Activated naive CD8-positive, alpha-beta T cell treated with anti-CD3 and anti-CD28 coated beads, Interleukin-2, amount 50 U/mL, for 24 hours (primary cell): ENCODE measurements at regions not wholly inside any gene's neighbourhood (a gene's known extent, or its start where the extent isn't known, plus 50 kb on each side); places are given as distances from the start of the nearest gene placed in this dataset.

ENCODE experiments used
- ATAC-seq: fragments of 150-1000 bp; cut with Tn5 transposase; one replicate; pipeline ENCODE4 v1.10.0; 2021
- DNase-seq: peaks from one replicate; pipeline ENCODE4 v3.0.0; 2021
- H3K27ac Mint-ChIP-seq: one replicate; pipeline ENCODE4 v1.8.0; 2021; ENCODE audit warnings: mild to moderate bottlenecking, mixed read lengths
- H3K27me3 Mint-ChIP-seq: one replicate; pipeline ENCODE4 v1.8.0; 2021; ENCODE audit warnings: mixed read lengths
- H3K36me3 Mint-ChIP-seq: one replicate; pipeline ENCODE4 v1.8.0; 2021; ENCODE audit warnings: low read depth, mixed read lengths
- H3K4me1 Mint-ChIP-seq: one replicate; pipeline ENCODE4 v1.8.0; 2021; ENCODE audit warnings: mixed read lengths
- H3K4me3 Mint-ChIP-seq: one replicate; pipeline ENCODE4 v1.8.0; 2021; ENCODE audit warnings: mild to moderate bottlenecking, moderate library complexity, mixed read lengths
- H3K9me3 Mint-ChIP-seq: one replicate; pipeline ENCODE4 v1.8.0; 2021; ENCODE audit warnings: mixed read lengths

- no peaks in the 10 kb centered on the region for H3K36me3 Mint-ChIP-seq
- H3K4me3 Mint-ChIP-seq, result no peak overlapping the region
Observed at GRCh38 chr11:115699326-115699725, 195.1 kb upstream of the CADM1 start.

GRCh38 chr11:115698243-115698642 lies 194.0 kb upstream of the CADM1 start:
- Mint-ChIP-seq H3K27ac (no peak overlapping the region), H3K4me3 (no peak overlapping the region), H3K27me3 (peaks cover 3% of the 10 kb centered on the region), H3K9me3 (peaks cover 3% of the 10 kb centered on the region), H3K36me3 (no peaks in the 10 kb centered on the region), H3K4me1 (no peaks in the 10 kb centered on the region)
- ATAC-seq (no peak), DNase-seq (no peak)

More at GRCh38 chr11:115699326-115699725, 195.1 kb upstream of the CADM1 start:
- DNase-seq, result no peak
- H3K27me3 Mint-ChIP-seq, result peaks cover 3% of the 10 kb centered on the region
- no peaks in the 10 kb centered on the region for H3K4me1 Mint-ChIP-seq
- no peak overlapping the region for H3K27ac Mint-ChIP-seq
- H3K9me3 Mint-ChIP-seq, result peaks cover 4% of the 10 kb centered on the region
- no peak for ATAC-seq

GRCh38 chr11:115696563-115696962 lies 192.3 kb upstream of the CADM1 start:
- Mint-ChIP-seq H3K27me3 (peaks cover 2% of the 10 kb centered on the region), H3K9me3 (peaks cover 3% of the 10 kb centered on the region), H3K4me1 (no peaks in the 10 kb centered on the region), H3K4me3 (no peak overlapping the region), H3K36me3 (no peaks in the 10 kb centered on the region), H3K27ac (no peak overlapping the region)
- ATAC-seq (no peak), DNase-seq (no peak)

DNA sequence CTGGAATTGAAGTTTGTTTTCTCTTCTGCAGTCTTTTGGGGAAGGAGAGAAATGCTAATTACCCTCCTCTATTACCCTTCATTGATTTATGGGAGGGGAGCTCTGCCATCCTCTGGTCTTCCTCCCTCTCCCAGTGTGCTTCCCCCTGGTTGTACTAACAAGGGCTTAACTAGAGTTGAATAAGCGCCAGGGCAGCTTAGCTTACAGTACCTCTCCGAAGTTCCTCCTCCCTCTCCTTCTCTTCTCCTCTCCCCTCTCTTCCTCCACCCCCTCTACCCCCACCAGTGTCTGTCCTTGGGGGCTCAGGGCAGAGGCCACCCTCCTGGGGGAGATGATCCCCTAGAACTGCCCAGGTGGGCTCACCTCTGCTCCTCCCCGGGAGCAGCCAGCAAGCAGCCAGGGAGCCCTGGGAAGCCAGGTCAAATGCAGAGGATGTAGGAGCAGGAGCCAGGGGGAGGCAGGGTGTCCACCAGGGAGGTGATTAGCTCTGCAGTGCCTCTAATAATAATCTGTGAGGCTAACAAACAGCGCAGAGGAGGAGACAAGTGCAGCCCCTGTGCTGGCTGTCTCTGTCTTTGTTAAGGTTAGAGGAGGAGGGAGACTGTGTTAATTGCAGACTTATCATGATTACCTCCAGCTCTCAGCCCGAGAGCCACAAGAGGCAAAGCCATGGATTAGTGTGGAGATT lies 191.6 kb upstream of the CADM1 start:
- DNase-seq (no peak), ATAC-seq (no peak)
- no peak overlapping the region for H3K4me3 Mint-ChIP-seq
- peaks cover 2% of the 10 kb centered on the region for H3K27me3 Mint-ChIP-seq
- peaks cover 3% of the 10 kb centered on the region for H3K9me3 Mint-ChIP-seq
- no peaks in the 10 kb centered on the region for H3K4me1 Mint-ChIP-seq
- H3K27ac Mint-ChIP-seq, result no peak overlapping the region
- no peaks in the 10 kb centered on the region for H3K36me3 Mint-ChIP-seq

- Mint-ChIP-seq H3K9me3 (no peaks in the 10 kb centered on the region), H3K4me3 (no peak overlapping the region), H3K4me1 (no peaks in the 10 kb centered on the region), H3K27me3 (no peaks in the 10 kb centered on the region), H3K27ac (no peak overlapping the region), H3K36me3 (no peaks in the 10 kb centered on the region)
- ATAC-seq, result no peak
- no peak for DNase-seq
Observed at GRCh38 chr11:115693002-115693401, 188.8 kb upstream of the CADM1 start.

DNA sequence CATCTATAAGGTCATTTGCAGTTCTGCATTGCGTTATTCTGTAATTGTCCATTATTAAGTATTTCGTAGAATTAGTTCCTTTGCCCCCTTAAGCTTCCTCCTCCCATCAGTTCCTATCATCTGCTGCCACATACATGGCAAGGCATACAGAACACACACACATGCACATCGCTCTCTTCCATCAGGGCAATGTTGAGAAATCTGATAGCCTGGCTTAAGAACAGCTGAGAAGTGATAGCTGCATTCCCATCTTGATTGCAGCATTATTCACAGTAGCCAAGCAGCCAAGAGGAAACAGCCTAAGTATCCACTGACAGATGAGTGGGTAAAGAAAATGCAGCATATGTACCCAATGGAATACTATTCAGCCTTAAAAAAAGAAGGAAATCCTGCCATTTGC lies 186.8 kb upstream of the CADM1 start:
- Mint-ChIP-seq H3K27ac (no peak overlapping the region), H3K36me3 (no peaks in the 10 kb centered on the region), H3K27me3 (peaks cover 2% of the 10 kb centered on the region), H3K4me1 (no peaks in the 10 kb centered on the region), H3K9me3 (peaks cover 7% of the 10 kb centered on the region), H3K4me3 (no peak overlapping the region)
- DNase-seq, result no peak
- no peak for ATAC-seq

GRCh38 chr11:115687934-115688333 lies 183.7 kb upstream of the CADM1 start:
- Mint-ChIP-seq H3K4me1 (no peaks in the 10 kb centered on the region), H3K9me3 (peaks cover 20% of the 10 kb centered on the region), H3K4me3 (no peak overlapping the region), H3K27me3 (peaks cover 4% of the 10 kb centered on the region), H3K27ac (no peak overlapping the region), H3K36me3 (no peaks in the 10 kb centered on the region)
- DNase-seq, result no peak
- no peak for ATAC-seq

- Mint-ChIP-seq H3K9me3 (peaks cover 20% of the 10 kb centered on the region), H3K36me3 (no peaks in the 10 kb centered on the region), H3K4me1 (no peaks in the 10 kb centered on the region), H3K4me3 (no peak overlapping the region), H3K27me3 (peaks cover 6% of the 10 kb centered on the region), H3K27ac (no peak overlapping the region)
- DNase-seq (no peak), ATAC-seq (no peak)
Observed at GRCh38 chr11:115684699-115685098, 180.5 kb upstream of the CADM1 start.

- Mint-ChIP-seq H3K4me1 (no peaks in the 10 kb centered on the region), H3K27me3 (peaks cover 6% of the 10 kb centered on the region), H3K27ac (no peak overlapping the region), H3K9me3 (peaks cover 20% of the 10 kb centered on the region), H3K36me3 (no peaks in the 10 kb centered on the region), H3K4me3 (no peak overlapping the region)
- no peak for DNase-seq
- no peak for ATAC-seq
Observed at GRCh38 chr11:115684135-115684534, 179.9 kb upstream of the CADM1 start.

- Mint-ChIP-seq H3K9me3 (peaks cover 20% of the 10 kb centered on the region), H3K4me1 (no peaks in the 10 kb centered on the region), H3K36me3 (no peaks in the 10 kb centered on the region), H3K27ac (no peak overlapping the region), H3K4me3 (no peak overlapping the region), H3K27me3 (peaks cover 6% of the 10 kb centered on the region)
- ATAC-seq, result no peak
- no peak for DNase-seq
Observed at GRCh38 chr11:115682888-115683287, 178.7 kb upstream of the CADM1 start.

- DNase-seq, result no peak
- Mint-ChIP-seq H3K4me3 (no peak overlapping the region), H3K36me3 (no peaks in the 10 kb centered on the region), H3K27me3 (peaks cover 6% of the 10 kb centered on the region), H3K9me3 (peaks cover 20% of the 10 kb centered on the region), H3K27ac (no peak overlapping the region), H3K4me1 (no peaks in the 10 kb centered on the region)
- no peak for ATAC-seq
Observed at GRCh38 chr11:115682101-115682500, 177.9 kb upstream of the CADM1 start.

DNA sequence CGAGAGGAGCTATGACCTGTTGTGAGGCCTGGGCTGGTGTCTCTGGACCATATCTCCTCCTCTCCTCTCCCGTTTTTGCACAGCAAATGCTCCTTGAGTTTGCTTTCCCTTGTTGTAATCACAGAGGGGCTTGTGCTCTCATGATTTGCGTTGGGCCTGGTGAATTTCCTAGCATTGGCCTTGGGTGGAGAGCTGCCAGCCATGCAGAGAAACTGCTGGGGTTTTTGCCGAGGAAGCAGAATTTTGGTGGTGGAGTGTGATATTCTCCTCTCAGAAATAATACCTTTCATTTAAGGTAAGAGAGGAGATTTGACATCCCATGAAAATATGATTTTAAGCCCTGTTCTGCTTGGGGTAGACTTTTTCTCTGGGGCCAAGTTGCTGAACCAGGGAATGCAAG lies 175.7 kb upstream of the CADM1 start:
- no peak for ATAC-seq
- Mint-ChIP-seq H3K4me3 (no peak overlapping the region), H3K27ac (no peak overlapping the region), H3K9me3 (peaks cover 10% of the 10 kb centered on the region), H3K27me3 (peaks cover 4% of the 10 kb centered on the region), H3K4me1 (no peaks in the 10 kb centered on the region), H3K36me3 (no peaks in the 10 kb centered on the region)
- DNase-seq, result no peak

DNA sequence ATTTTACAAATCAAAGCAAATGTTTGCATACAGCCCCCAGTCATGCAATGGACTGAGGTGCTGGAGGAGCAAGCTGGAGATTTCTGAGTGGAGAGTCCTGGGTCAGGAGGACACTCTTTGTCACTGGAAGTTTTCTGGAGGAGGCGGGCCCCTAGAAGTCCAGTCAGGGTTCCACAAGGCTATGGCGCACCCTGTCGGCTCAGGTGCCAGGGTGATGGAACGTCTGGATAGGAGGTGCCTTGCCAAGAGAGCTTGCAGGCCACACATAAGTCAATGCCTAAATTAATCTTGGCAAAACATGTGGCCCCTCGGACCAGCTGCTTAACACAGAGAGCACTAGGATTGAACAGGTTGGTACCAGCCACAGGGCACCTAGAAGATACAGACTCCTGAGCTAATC lies 174.7 kb upstream of the CADM1 start:
- Mint-ChIP-seq H3K27ac (no peak overlapping the region), H3K36me3 (no peaks in the 10 kb centered on the region), H3K4me1 (no peaks in the 10 kb centered on the region), H3K4me3 (no peak overlapping the region), H3K27me3 (peaks cover 4% of the 10 kb centered on the region), H3K9me3 (peaks cover 2% of the 10 kb centered on the region)
- ATAC-seq, result no peak
- no peak for DNase-seq

DNA sequence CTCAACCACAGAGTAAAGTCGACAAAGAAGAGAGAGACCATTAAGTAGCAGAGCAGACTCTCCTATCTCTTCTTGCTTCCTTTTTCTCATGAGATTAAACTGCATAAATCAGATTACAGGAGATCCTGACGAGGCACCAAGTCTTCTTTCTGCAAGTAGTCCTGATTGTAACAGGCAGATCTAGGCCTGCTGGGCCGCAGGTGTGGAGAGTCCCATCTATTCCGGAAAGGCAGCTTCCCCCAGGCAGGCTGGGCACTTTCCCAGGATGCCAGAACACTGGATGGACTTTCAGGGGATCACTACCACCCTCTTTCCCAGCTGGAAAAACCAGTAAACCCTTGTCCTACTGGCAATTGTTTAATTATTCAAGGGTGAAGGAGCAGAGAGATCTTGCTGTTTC lies 173.0 kb upstream of the CADM1 start:
- Mint-ChIP-seq H3K27me3 (no peaks in the 10 kb centered on the region), H3K4me3 (no peak overlapping the region), H3K36me3 (no peaks in the 10 kb centered on the region), H3K27ac (no peak overlapping the region), H3K9me3 (no peaks in the 10 kb centered on the region), H3K4me1 (no peaks in the 10 kb centered on the region)
- no peak for ATAC-seq
- no peak for DNase-seq

DNA sequence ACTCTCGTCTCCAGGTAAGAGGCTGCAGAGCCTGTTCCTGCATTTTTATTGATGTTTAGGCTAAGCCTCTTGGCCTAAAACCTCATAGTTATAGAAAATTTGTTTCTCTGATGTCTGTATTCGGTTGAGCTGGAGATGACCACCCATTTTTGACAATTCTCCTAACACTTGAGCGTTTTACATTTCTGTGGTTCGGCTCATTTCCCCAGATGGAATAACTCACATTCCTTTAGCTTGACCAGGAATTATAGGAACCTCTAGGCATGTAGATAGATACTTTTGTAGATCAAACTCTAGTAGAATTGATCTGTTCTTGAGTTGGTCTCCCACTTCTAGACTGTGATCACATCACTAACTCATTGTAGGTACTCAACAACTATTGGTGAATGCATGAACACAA lies 172.6 kb upstream of the CADM1 start:
- no peaks in the 10 kb centered on the region for H3K9me3 Mint-ChIP-seq
- no peak overlapping the region for H3K27ac Mint-ChIP-seq
- H3K4me3 Mint-ChIP-seq, result no peak overlapping the region
- no peak for ATAC-seq
- DNase-seq, result no peak
- no peaks in the 10 kb centered on the region for H3K4me1 Mint-ChIP-seq
- H3K27me3 Mint-ChIP-seq, result no peaks in the 10 kb centered on the region
- no peaks in the 10 kb centered on the region for H3K36me3 Mint-ChIP-seq

DNA sequence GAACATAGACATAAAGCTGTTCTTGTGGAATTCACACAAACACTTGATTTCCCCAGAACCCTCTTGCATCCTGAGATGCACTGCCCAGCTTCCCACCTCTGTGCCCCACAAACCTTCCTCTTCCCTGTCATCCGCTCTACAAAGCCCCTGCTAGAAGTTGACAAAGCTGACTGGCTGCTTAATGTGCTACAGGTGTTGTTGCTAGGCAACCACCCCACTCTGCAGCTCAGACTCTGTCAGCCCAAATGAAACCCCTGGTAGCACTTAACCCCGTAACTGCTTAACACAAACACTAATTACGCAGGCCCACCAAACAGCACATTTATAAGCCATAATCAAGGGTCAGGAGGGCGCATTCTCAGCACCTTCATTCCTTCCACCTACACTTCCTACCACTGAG lies 172.0 kb upstream of the CADM1 start:
- no peak for DNase-seq
- Mint-ChIP-seq H3K27ac (no peak overlapping the region), H3K27me3 (no peaks in the 10 kb centered on the region), H3K4me1 (no peaks in the 10 kb centered on the region), H3K4me3 (no peak overlapping the region), H3K9me3 (no peaks in the 10 kb centered on the region), H3K36me3 (no peaks in the 10 kb centered on the region)
- ATAC-seq, result no peak
